DMS114 treated with DMSO at 0.1 percent for 48 hours (cell line): ENCODE measurements at regions not wholly inside any gene's neighbourhood (a gene's known extent, or its start where the extent isn't known, plus 50 kb on each side); places are given as distances from the start of the nearest gene placed in this dataset.

Experiments used
- DNase-seq: peaks from one replicate; lab custom pipeline; 2025; ENCODE audit not compliant: unreplicated experiment; lab: John Stamatoyannopoulos, UW

- DNase-seq, result no peak
Measured at GRCh38 chr4:123496421-123496820, 99.8 kb downstream of the SPRY1 start.

- DNase-seq, result no peak
Measured at GRCh38 chr4:123497340-123497739, 100.7 kb downstream of the SPRY1 start.

GRCh38 chr4:123501733-123502132 lies 105.1 kb downstream of the SPRY1 start:
- no peak for DNase-seq

- no peak for DNase-seq
Measured at GRCh38 chr4:123503698-123504363, 107.2 kb downstream of the SPRY1 start.

GRCh38 chr4:123505095-123506010 lies 108.8 kb downstream of the SPRY1 start:
- peak; percentile 17 for DNase-seq

GRCh38 chr4:123506011-123506695 lies 109.6 kb downstream of the SPRY1 start:
- no peak for DNase-seq

GRCh38 chr4:123507376-123507775 lies 110.8 kb downstream of the SPRY1 start:
- DNase-seq, result no peak

GRCh38 chr4:123510221-123510620 lies 113.6 kb downstream of the SPRY1 start:
- DNase-seq, result no peak

- no peak for DNase-seq
Measured at GRCh38 chr4:123510659-123511058, 114.1 kb downstream of the SPRY1 start.

GRCh38 chr4:123516576-123516975 lies 120.0 kb downstream of the SPRY1 start:
- no peak for DNase-seq

- no peak for DNase-seq
Measured at GRCh38 chr4:123517176-123517575, 120.6 kb downstream of the SPRY1 start.

GRCh38 chr4:123517971-123518370 lies 121.4 kb downstream of the SPRY1 start:
- DNase-seq, result no peak

GRCh38 chr4:123520325-123520724 lies 123.7 kb downstream of the SPRY1 start:
- no peak for DNase-seq

GRCh38 chr4:123522081-123522480 lies 125.5 kb downstream of the SPRY1 start:
- no peak for DNase-seq

GRCh38 chr4:123522646-123523045 lies 126.1 kb downstream of the SPRY1 start:
- no peak for DNase-seq

- DNase-seq, result no peak
Measured at GRCh38 chr4:123524958-123525628, 128.5 kb downstream of the SPRY1 start.

GRCh38 chr4:123526511-123526910 lies 129.9 kb downstream of the SPRY1 start:
- DNase-seq, result no peak

- DNase-seq, result no peak
Measured at GRCh38 chr4:123528501-123529277, 132.1 kb downstream of the SPRY1 start.

GRCh38 chr4:123529278-123529568 lies 132.6 kb downstream of the SPRY1 start:
- DNase-seq, result no peak

- no peak for DNase-seq
Measured at GRCh38 chr4:123530357-123530756, 133.8 kb downstream of the SPRY1 start.
